LHCN-M2 (cell line): ENCODE measurements at regions not wholly inside any gene's neighbourhood (a gene's known extent, or its start where the extent isn't known, plus 50 kb on each side); places are given as distances from the start of the nearest gene placed in this dataset.

ENCODE experiments used
- DNase-seq: peaks from one replicate; pipeline ENCODE4 v3.0.0-alpha.2; 2012; ENCODE audit warnings: low read depth

GRCh38 chr7:20021831-20022230 is 195.4 kb downstream of the MACC1 start:
- DNase-seq = no peak

GRCh38 chr7:20021066-20021465 is 196.1 kb downstream of the MACC1 start:
- no peak for DNase-seq

GRCh38 chr7:20019757-20020432 is 197.3 kb downstream of the MACC1 start:
- DNase-seq = no peak

GRCh38 chr7:20016669-20017068 is 200.5 kb downstream of the MACC1 start:
- no peak for DNase-seq

- no peak for DNase-seq
Observed at GRCh38 chr7:20013536-20013935, 203.6 kb downstream of the MACC1 start.

- DNase-seq = no peak
Observed at GRCh38 chr7:20012100-20012499, 205.1 kb downstream of the MACC1 start.

GRCh38 chr7:20010877-20011276 is 206.3 kb downstream of the MACC1 start:
- no peak for DNase-seq

- no peak for DNase-seq
Observed at GRCh38 chr7:20007510-20007909, 209.7 kb downstream of the MACC1 start.

GRCh38 chr7:20005081-20005480 is 212.1 kb downstream of the MACC1 start:
- DNase-seq = no peak

- no peak for DNase-seq
Observed at GRCh38 chr7:19999681-20000080, 217.5 kb downstream of the MACC1 start.

- no peak for DNase-seq
Observed at GRCh38 chr7:19991936-19992335, 218.5 kb upstream of the TMEM196 start.

- DNase-seq = peak; percentile 16
Observed at GRCh38 chr7:19989906-19990305, 216.5 kb upstream of the TMEM196 start.

GRCh38 chr7:19988860-19989259 is 215.4 kb upstream of the TMEM196 start:
- DNase-seq = no peak

- no peak for DNase-seq
Observed at GRCh38 chr7:19984231-19984632, 210.8 kb upstream of the TMEM196 start.

GRCh38 chr7:19982841-19983835 is 209.7 kb upstream of the TMEM196 start:
- DNase-seq = peak; percentile 77

GRCh38 chr7:19973581-19973980 is 200.2 kb upstream of the TMEM196 start:
- DNase-seq = no peak

GRCh38 chr7:19972876-19973275 is 199.5 kb upstream of the TMEM196 start:
- no peak for DNase-seq

GRCh38 chr7:19971956-19972355 is 198.5 kb upstream of the TMEM196 start:
- no peak for DNase-seq

- no peak for DNase-seq
Observed at GRCh38 chr7:19970514-19970913, 197.1 kb upstream of the TMEM196 start.

- DNase-seq = peak; percentile 40
Observed at GRCh38 chr7:19969859-19970493, 196.6 kb upstream of the TMEM196 start.

GRCh38 chr7:19964246-19964645 is 190.8 kb upstream of the TMEM196 start:
- DNase-seq = peak; percentile 41

- DNase-seq = no peak
Observed at GRCh38 chr7:19963695-19964094, 190.3 kb upstream of the TMEM196 start.
